ENCODE measurements at regions not wholly inside any gene's neighbourhood (a gene's known extent, or its start where the extent isn't known, plus 50 kb on each side); places are given as distances from the start of the nearest gene placed in this dataset.

DNA sequence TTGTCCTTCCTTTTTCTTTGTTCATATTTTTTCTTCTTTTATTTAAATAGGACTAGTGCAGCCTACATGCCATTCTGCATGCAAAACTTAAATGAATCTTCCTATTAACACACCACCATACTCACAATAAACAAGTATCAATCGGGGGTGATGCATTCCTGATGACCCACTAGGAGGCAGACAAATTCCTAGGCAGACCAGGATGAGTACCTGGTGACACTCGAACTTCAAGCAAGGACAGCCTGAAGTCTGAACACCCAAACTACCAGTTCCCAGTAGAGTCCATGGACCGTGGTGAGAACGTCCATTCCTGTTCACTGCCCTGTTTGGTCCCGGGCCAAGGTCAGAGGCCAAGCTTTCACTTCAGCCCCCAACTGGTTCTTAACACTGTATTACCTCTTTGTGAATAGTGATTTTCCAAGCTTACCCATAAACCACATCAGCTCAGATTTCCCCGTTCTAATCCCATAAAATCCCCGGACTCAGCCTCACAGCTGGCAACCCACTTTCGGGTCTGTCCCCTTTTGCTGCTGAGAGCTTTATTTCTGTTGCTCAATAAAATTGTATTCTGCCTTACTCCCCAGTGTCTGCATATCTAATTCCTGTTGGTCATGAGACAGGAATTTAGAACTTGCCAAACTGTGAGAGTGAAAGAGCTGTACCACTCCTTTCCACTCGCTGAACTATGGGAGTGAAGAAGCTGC lies 1286.6 kb downstream of the FSTL5 start:
- no peak for DNase-seq

DNA sequence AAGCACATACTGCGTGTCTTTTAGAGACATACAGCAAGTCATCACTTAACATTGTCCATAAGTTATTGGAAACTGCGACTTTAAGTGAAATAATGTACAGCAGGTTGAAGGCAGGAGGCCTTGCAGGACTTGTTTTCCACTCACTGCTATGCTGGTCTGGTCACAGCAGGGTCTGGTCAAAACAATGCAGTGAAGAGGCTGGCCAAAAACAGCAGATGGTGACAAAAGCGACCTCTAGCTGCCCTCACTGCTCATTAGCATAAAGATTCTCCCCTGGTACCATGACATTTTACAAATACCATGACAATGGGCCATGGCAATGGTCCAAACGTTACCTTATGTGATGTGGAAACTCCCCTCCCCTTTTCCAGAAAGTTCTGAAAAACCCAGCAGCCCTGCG lies 1283.6 kb downstream of the FSTL5 start:
- DNase-seq, result no peak

DNA sequence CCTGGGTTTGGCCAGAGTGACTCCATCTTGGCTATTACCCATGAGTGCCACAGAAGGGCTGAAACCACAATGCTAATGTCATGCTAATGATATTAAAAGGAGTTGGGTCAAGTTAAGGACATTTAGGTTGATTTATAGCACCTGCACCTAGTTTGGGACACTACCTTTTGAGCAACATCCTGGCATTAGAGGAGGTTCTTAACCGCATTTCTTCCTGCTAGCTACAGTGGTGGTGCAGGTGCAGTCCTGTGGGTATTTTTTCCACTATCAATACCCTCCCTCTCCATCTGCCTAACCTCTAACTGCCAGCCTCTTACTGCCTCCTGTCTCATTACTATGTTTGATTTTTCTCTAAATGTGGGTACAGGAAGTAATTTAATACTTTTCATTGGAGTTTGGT lies 1276.1 kb downstream of the FSTL5 start:
- DNase-seq, result no peak

DNA sequence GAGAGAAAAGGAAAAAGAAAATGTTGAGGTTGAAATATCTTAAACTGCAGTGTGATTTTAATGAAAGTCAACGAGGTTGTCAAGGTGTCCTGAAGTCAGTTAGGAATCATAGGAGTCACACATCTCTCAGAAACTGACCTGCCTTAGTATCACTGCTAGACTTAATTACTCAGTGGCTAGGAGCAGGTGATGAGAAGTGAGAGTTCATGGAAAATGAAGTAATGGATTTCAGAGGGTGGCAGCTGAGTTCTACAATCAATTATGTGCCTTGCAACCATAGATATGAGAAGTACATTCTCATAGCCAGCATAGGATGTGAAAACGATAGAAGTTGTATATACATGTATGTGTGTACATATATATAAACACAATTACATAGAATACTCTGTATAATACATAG lies 1269.7 kb downstream of the FSTL5 start:
- DNase-seq, result no peak

DNA sequence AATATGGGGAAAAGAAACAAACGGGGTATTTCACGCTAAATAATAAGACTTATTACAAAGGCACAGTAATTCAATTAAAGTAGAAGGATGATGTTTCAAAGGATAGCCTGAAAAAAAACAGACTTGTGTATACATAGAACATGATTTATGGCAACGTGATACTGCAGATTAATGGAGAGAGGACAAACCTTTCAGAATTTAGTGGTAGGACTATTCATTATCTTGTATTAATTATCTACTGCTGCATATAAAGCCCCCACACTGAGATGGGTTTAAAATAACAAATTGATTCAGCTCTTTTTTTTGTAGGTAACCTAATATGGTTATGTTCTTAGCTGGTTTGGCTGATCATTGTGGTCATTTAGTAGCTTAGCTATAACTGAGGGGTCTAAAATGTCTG lies 1269.0 kb downstream of the FSTL5 start:
- no peak for DNase-seq

DNA sequence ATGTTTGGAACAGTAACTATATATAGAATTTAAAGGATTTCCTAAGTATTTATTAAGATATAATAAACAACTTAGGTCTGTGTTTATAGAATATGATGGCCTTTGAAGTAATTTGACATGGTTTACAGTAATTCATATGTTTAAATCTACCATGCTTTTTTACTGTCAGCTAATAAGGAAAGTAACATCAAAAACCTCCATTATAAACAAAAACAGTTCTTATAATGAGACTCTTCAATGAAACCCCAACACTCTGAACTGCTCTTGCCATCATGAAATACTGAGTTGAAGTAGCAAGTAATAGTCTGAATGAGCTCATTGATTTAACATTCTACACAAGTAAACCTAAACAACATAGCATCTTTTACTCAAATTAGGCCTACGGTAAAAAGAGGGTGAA lies 1236.5 kb downstream of the FSTL5 start:
- no peak for DNase-seq

DNA sequence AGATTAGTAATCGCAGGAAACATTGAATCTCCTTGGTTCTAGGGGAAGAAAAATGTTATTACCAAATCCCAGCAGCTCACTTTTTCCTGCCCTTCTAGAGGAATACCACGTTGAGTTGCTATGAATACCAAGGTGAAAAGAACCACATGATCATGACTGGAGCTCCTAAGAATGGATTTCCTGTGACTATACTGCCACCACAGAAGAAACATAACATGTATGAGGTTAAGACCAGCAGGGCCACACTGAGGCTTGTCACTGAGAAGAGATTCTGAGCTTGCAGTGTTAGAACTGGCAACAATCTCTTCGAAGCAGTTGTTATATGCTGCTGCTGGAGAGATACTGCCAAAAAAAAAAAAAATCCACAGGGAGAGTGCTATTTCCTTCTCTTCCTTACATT lies 1235.3 kb downstream of the FSTL5 start:
- DNase-seq, result no peak

DNA sequence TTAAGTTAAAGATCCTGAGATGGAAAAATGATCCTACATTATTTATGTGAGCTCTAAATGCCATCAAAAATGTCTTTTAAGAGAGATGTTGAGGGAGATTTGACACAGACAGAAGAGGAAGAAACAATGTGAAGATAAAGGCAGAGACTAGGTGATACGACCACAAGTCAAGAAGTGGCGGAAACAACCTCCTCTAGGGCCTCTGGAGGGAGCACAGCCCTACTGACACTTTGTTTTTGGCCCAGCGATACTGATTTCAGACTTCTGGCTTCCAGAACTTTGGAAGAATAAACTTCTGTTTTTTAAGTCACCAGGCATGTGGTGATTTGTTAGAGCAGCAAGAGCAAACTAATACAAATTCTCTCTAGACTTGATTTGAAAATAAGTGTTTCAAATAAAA lies 1216.1 kb downstream of the FSTL5 start:
- no peak for DNase-seq

DNA sequence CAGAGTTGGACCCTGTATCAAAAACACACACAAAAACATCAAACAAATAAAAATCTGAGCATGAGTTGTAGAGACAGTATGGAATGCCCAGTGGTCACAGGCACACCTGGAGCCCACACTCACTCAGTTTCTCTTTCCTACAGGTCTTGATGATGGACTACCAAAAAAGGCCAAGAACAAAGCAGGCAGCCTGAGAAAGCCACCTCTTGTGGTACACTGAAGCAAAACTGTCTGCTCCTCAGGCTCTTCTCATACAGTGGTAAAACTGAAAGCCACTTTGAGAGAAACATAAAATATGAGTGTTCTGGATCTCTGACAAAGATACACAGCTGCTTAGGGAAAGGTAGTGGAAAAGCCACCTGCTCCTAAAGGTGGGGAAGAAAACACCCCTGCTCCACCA lies 1206.9 kb downstream of the FSTL5 start:
- DNase-seq, result no peak

DNA sequence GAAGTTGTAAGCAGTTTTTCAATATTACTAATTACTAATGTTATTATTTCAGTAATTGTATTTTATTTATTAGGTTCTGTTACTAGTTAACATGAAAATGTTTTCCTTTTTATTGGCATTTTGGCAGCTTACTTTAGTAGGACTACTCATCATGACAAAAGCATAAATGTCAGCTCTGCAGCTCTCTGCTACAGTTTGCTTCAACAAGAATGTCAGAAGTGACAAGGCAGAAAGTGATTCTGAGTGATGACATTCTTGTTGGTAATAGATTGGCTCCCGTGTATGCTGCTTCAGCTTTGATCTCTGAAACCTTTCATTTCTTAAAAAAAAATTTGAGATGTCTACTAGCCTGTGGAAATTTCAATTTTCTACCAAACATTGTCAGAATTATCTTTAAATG lies 1193.9 kb downstream of the FSTL5 start:
- DNase-seq, result no peak

DNA sequence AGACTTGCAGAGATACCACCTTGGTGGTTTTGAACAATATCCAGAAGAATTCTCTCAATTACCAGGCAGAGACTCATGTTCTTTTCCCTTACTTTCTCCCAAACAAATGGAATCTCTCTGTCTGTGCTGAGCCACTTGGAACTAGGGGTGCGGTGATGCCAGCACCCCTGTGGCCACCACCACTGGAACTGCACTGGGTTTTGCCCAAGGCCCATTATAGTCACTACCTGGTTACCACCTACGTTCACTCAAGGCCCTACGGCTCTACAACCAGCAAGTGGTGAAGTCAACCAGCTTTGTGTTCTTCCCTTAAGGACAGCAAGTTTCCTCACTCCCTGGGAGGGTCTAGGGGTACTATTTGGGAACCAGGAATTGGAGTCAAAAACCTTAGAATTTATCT lies 1183.7 kb downstream of the FSTL5 start:
- DNase-seq, result no peak

DNA sequence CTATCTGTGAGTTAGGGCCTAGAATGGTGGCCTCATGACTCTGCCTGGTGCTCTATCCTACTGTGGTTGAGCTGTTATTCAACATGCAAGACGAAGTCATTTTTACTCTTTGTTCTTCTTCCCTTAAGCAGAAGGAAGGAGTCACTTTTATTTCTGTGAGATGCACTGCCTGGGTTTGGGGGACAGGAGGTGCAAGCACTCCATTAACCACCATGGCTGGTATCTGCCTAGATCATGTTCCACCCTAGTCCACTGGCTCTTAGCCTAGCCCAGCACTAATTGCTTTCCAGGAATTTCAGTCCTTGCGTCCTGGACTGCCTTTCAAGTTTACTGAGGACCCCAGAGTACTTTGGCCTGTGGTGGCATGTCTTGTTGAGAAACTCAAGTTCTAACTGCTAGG lies 1182.7 kb downstream of the FSTL5 start:
- DNase-seq, result no peak

DNA sequence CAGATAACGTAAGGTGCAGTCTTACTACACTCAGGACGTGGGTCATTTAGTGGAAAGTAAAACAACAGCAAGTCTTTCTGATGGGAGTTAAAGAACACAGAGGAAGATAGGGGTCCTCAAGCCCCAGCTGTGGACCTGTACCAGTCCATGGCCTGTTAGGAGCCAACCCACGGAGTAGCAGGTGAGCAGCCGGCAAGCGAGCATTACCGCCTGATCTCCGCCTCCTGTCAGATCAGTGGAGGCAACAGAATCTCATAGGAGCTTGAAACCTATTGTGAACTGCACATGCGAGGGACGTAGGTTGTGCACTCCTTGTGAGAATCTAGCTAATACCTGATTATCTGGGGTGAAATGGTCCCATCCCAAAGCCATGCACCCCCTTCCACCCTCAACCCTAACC lies 1180.8 kb downstream of the FSTL5 start:
- no peak for DNase-seq

DNA sequence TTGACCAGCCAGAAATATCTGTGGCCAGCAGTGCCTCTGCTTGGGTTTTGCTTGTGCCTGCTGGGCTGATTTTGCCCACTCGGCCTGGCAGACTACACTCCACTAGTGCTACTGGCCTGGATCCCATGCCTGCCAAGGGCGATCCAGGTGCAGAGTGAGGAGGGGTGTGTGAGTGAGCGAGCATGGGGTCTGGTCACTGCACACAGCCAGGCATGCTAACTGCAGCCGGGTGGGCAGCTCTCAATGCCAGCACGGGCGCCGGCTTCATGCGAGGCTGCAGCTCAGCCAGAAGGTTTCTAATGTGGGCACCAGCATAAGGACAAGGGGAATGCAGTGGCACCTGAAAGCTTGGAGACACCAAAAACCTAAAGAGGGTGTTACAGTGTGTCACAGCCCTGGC lies 1161.4 kb downstream of the FSTL5 start:
- DNase-seq, result no peak

DNA sequence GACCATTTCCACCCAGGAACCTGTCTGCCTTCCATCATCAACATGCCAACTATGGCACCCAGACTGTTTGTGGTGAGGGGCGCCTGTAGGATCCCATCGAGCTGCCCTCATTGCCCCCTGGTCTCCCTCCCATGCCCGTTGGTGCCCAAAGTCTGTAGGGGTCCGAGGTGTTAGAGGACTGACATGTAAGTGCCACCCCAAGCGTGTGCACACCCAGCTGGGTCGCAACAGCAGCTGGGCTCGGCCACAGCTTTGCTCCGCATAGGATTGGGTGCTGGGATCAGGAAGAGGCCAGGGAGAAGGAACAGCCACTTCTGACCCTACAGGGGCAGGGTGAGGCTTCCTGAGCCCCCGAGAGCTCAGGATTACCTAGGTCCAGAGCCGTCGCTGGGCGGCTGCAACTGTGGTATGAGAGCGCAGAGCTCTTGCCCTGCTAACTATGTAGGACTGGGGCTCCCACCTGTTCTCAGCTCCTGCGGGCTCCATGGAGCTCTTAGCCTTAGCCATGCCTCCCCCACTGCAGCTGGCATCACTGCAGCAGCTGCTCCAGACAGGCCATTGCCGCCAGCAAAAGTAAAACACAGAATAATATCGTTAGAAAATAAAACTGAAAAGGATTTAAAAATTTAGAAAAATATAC lies 1160.3 kb downstream of the FSTL5 start:
- no peak for DNase-seq

DNA sequence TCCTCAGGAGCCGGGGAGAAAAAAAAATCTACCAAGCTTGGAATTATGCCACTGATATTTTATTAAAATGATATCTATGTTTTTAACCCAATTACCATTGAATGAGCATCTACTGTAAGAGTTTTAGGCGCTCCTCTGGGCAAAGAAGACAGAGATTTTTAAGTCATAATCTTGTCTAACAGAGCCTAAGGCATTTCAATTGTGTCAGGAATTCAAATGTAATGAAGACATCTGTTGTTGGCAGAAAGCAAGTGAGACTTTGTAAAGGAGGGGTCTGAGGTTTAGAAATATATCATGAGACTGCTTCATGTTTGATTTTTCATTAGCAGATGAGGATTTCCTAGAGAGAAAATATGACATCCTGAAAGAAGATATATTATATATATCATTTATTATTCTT lies 1158.1 kb downstream of the FSTL5 start:
- DNase-seq, result no peak

DNA sequence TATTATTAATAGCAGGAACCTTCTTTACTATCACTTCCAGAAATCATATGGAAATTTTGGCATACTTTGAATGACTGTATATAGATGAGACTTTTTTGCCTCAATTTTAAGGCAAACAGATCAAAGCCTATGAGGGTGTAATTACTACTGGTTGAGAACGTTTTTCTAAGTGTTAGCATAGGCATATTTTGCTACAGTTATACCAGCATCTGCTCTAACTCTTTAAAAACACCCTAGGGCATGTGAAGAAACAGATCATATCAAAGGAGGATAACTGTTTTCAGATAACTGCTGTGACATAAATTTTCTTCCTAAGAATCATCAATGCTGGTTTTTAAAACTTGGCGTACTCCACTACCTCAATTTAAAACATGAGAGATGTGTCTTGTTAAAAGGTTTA lies 1155.3 kb downstream of the FSTL5 start:
- no peak for DNase-seq

DNA sequence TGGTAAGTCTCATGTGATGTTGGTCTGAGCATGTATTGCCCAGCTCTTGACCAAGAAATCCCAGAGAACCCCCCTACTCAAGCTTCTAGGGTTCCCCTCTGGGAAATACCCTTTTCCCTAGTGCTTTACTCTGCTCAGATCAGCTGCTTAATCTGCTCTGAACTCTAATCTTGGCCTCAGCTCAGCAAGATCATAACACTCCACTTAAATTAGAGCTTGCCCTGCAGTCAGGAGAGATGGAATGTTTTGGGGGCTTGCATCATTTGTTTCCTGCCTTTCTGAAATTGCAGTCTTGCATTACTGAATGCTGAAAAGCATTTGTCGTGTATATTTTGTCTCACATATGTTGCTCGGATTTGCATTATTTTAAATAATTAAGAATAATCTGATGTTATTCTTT lies 1153.6 kb downstream of the FSTL5 start:
- no peak for DNase-seq
